Upper lobe of left lung (tissue), 6 donors: ENCODE measurements at regions not wholly inside any gene's neighbourhood (a gene's known extent, or its start where the extent isn't known, plus 50 kb on each side); places are given as distances from the start of the nearest gene placed in this dataset.

Experiments
- ATAC-seq, 2 donors: fragments of 200-7000 bp; cut with Tn5 transposase; one replicate each; pipeline ENCODE4 v1.9.1; 2022; ENCODE audit warnings: mild to moderate bottlenecking in 2 of 2, moderate library complexity in 2 of 2; ENCODE audit not compliant: low FRiP score in 2 of 2
- DNase-seq, 2 donors: peaks; one replicate each; pipeline ENCODE4 v3.0.0-alpha.2; 2019 to 2020
- H3K27ac ChIP-seq, 4 donors: fragments of 200-600 bp; sonication (generic); one replicate each; pipeline ENCODE4 v1.5.1; 2016 to 2019
- H3K27me3 ChIP-seq, 4 donors: fragments of 200-600 bp; sonication (generic); one replicate each; pipeline ENCODE4 v1.5.1; 2017 to 2019
- H3K36me3 ChIP-seq, 4 donors: fragments of 200-600 bp; sonication (generic); one replicate each; pipeline ENCODE4 v1.5.1; 2016 to 2019
- H3K4me1 ChIP-seq, 4 donors: fragments of 200-600 bp; sonication (generic); one replicate each; pipeline ENCODE4 v1.5.1; 2018 to 2019
- H3K4me3 ChIP-seq, 4 donors: fragments of 200-600 bp; sonication (generic); one replicate each; pipeline ENCODE4 v1.5.1; 2017 to 2019; ENCODE audit warnings: mild to moderate bottlenecking in 2 of 4, moderate library complexity in 1 of 4
- H3K9me3 ChIP-seq, 4 donors: fragments of 200-600 bp; sonication (generic); one replicate each; pipeline ENCODE4 v1.5.1; 2018 to 2019
- CTCF ChIP-seq, 6 experiments: fragments of 450-650 bp in 4 of 6; fragments of 200-600 bp in 2 of 6; sonication (generic) in 2 of 6; IDR thresholded peaks; one replicate each; pipeline ENCODE4 v1.5.1; 2016 to 2019; ENCODE audit warnings: antibody characterized with exemption in 6 of 6
- EP300 ChIP-seq, 4 donors: sonication (generic); formaldehyde crosslinking; IDR thresholded peaks; one replicate each; pipeline ENCODE4 v1.5.1; 2017; ENCODE audit warnings: antibody characterized with exemption in 4 of 4, control low read depth in 2 of 4
- POLR2A ChIP-seq, 4 donors: fragments of 450-650 bp; IDR thresholded peaks; one replicate each; pipeline ENCODE4 v1.5.1; 2016 to 2017; ENCODE audit warnings: antibody characterized with exemption in 4 of 4, mild to moderate bottlenecking in 2 of 4
- POLR2AphosphoS5 ChIP-seq, 2 donors: sonication (generic); formaldehyde crosslinking; IDR thresholded peaks; one replicate each; pipeline ENCODE4 v1.5.1; 2017; ENCODE audit warnings: antibody characterized with exemption in 2 of 2
- WGBS, 2 donors: methylation state at CpG; one replicate each; pipeline ENCODE4 v1.1.5; 2017 to 2018; 5-methylcytosine and 5-hydroxymethylcytosine counted together
- donor health status: DM: no; HTN: no; CAD: no; lungs with moderate emphysema.
- donor health status: DM: no; HTN: yes; CAD: no; lungs with severe emphysema.

DNA sequence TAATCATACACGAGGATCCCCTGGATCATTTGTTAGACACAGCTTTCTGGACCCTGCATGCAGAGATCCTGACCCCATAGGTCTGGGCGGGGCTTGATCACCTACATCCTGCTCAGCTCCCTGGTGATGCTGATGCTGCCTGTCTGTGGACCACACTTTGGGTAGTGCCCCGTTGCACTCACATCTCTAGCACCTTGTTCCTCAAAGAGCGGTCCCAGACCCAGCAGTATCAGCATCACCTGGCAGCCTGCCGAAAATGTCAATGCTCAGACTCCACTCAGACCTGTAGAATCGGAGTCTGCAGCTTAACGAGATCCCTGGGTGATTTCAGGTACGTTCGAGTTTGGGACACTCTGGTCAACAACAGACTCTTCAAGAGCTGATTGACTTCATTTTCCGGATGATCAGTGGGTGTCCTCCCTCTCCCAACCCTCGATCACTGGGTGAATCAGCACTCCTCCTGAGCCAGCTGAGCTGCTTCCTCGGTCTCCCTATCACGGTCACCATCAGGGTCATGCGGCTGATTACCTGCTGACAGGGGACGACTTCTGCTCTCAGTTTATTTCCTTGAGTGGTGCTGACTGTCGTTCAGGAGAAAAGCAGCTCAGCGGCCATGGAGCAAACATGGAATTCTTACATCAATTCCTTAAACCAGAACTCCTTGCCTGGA, 150.6 kb upstream of the RAB12 start:
- H3K36me3 ChIP-seq, result no peaks in the 10 kb centered on the region
- no peak overlapping the region for H3K4me3 ChIP-seq
- no peak for TF ChIP-seq EP300 (IDR thresholded peaks at IDR 0.05)
- TF ChIP-seq POLR2AphosphoS5 (IDR thresholded peaks at IDR 0.05), result no peak
- no peak for TF ChIP-seq CTCF (IDR thresholded peaks at IDR 0.05)
- TF ChIP-seq POLR2A (IDR thresholded peaks at IDR 0.05), result no peak
- ATAC-seq (no peak), DNase-seq (no peak)
- 86 to 88% methylated on average over 16 to 17 of the region's 17 CpGs for WGBS, 2 donors
- no peaks in the 10 kb centered on the region for H3K4me1 ChIP-seq
- H3K9me3 ChIP-seq, result no peaks in the 10 kb centered on the region
- H3K27ac ChIP-seq, result no peak overlapping the region
- H3K27me3 ChIP-seq, result no peaks in the 10 kb centered on the region

DNA sequence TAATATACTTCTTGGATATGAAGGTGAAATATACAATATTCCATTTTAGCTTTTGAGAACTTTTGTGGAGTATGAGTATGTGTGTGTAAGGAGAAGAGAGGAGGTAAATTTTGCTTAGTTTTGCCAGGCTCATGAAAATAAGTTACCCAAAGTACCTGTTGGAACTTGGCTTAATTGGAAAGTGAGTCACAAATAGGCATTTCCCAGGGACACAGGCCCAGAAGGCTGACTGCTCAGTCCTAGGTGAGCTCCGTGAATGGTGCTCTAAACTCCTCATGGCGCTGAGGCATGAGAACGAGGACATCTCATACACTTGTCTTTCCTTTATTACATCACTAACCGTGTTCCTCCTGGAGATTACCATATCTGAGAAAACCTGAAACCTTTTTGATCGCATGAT, 148.5 kb upstream of the RAB12 start:
- Histone ChIP-seq H3K36me3 (no peaks in the 10 kb centered on the region), H3K27ac (no peak overlapping the region), H3K27me3 (no peaks in the 10 kb centered on the region), H3K9me3 (no peaks in the 10 kb centered on the region), H3K4me3 (no peak overlapping the region), H3K4me1 (no peaks in the 10 kb centered on the region)
- no peak for DNase-seq
- WGBS, 2 donors, result 91 to 96% methylated on average over 5 of the region's 5 CpGs
- ATAC-seq, result no peak
- TF ChIP-seq CTCF (IDR thresholded peaks at IDR 0.05), result no peak
- TF ChIP-seq POLR2AphosphoS5 (IDR thresholded peaks at IDR 0.05), result no peak
- no peak for TF ChIP-seq POLR2A (IDR thresholded peaks at IDR 0.05)
- no peak for TF ChIP-seq EP300 (IDR thresholded peaks at IDR 0.05)

GRCh38 chr18:8461544-8461943, 147.7 kb upstream of the RAB12 start:
- no peak for DNase-seq
- ATAC-seq, result no peak
- Histone ChIP-seq H3K27ac (no peak overlapping the region), H3K4me1 (no peaks in the 10 kb centered on the region), H3K36me3 (no peaks in the 10 kb centered on the region), H3K9me3 (no peaks in the 10 kb centered on the region), H3K27me3 (no peaks in the 10 kb centered on the region), H3K4me3 (no peak overlapping the region)
- WGBS, 2 donors, result 80 to 87% methylated on average over 2 of the region's 2 CpGs
- TF ChIP-seq POLR2A (IDR thresholded peaks at IDR 0.05), result no peak
- no peak for TF ChIP-seq POLR2AphosphoS5 (IDR thresholded peaks at IDR 0.05)
- TF ChIP-seq CTCF (IDR thresholded peaks at IDR 0.05), result no peak
- no peak for TF ChIP-seq EP300 (IDR thresholded peaks at IDR 0.05)

- no peaks in the 10 kb centered on the region for H3K4me1 ChIP-seq
- H3K4me3 ChIP-seq, result no peak overlapping the region
- no peaks in the 10 kb centered on the region for H3K36me3 ChIP-seq
- no peaks in the 10 kb centered on the region for H3K27me3 ChIP-seq
- no peak for DNase-seq
- 95 to 98% methylated on average over 7 to 10 of the region's 10 CpGs for WGBS, 2 donors
- no peak for ATAC-seq
- TF ChIP-seq CTCF (IDR thresholded peaks at IDR 0.05) (no peak), EP300 (IDR thresholded peaks at IDR 0.05) (no peak), POLR2A (IDR thresholded peaks at IDR 0.05) (no peak), POLR2AphosphoS5 (IDR thresholded peaks at IDR 0.05) (no peak)
- H3K27ac ChIP-seq, result no peak overlapping the region
- H3K9me3 ChIP-seq, result no peaks in the 10 kb centered on the region
Measured at GRCh38 chr18:8462651-8463185, 146.5 kb upstream of the RAB12 start.

DNA sequence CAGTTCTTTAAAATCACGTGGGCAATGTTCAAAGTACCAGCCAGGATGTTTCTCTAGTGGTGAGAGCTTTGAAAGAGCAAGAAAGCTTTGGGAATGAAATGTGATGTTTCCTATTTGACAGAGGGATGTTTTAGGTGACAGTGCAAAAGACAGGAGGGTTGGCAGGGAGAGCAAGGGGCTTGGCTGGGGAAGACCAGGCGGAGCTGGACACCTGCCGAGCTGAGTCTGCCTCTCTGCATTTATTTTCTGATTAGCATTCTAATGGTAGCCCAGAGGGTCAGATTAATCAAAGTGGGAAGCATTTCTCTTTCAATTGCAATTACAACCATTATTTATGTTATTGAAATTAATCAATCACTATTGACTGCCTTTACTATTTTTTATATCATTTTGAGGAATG, 145.4 kb upstream of the RAB12 start:
- Histone ChIP-seq H3K9me3 (no peaks in the 10 kb centered on the region), H3K27me3 (no peaks in the 10 kb centered on the region), H3K4me3 (no peak overlapping the region), H3K27ac (no peak overlapping the region), H3K4me1 (peaks cover 0 to 6% (median 1%) of the 10 kb centered on the region in 4 donors), H3K36me3 (no peaks in the 10 kb centered on the region)
- ATAC-seq (no peak), DNase-seq (no peak)
- 89 to 90% methylated on average over 3 of the region's 3 CpGs for WGBS, 2 donors
- TF ChIP-seq POLR2AphosphoS5 (IDR thresholded peaks at IDR 0.05) (no peak), EP300 (IDR thresholded peaks at IDR 0.05) (no peak), CTCF (IDR thresholded peaks at IDR 0.05) (no peak), POLR2A (IDR thresholded peaks at IDR 0.05) (no peak)
